ENCODE measurements at regions not wholly inside any gene's neighbourhood (a gene's known extent, or its start where the extent isn't known, plus 50 kb on each side); places are given as distances from the start of the nearest gene placed in this dataset.

DNA sequence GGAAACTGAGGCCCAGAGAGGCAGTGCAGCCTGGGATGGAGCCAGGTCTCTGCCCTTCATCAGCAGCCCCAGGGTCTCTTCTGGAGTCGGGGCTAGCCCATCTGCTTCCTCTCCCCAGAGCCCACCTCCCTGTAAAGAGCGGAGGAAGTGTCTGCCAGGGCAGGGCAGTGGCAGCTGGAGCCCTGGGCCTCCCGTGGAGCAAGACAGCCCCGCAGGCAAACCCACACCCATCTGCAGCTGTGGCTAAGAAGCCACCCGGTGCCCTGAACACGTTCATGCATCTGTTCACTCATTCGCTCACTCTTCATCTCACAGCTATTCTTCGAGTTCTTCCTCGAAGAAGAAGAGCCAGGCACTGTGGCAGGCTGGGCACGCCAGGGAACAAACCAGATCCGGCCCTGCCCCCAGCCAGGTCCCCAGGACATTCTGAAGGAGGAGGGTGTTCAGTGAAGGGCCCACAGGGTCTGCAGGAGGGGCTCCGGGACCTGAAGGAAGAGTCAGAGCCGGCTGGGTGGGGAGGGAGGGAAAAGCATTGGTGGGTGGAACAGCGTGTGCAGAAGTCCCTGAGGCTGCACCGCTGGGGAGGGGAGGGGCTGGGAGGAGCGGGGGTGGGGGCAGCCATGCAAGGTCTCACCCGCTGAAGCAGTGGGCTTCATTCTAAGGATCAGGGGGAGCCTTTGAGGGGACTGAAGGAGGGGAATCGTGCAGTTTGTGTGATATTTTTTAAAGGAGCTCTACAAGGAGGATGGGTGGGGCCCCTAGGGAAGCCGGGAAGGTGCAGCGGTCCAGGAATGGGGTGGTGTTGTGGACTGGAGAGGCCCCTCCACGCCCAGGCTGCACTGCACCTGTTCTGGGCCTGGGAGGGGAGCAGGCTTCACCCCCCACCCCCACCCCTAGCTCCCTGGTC, 99.1 kb downstream of the UNCX start:
- no CpG with 5 or more reads among the region's 21 CpGs for whole genome bisulfite sequencing (ENCODE audit: extremely low coverage, insufficient coverage, low lambda C conversion rate)
- H2AK5ac ChIP-seq (ENCODE audit: low read length), result no peak overlapping the region
- no peak overlapping the region for H2BK120ac ChIP-seq (ENCODE audit: low read depth, low read length)
- H3K18ac ChIP-seq (ENCODE audit: low read length), result no peak overlapping the region
- H3K4ac ChIP-seq (ENCODE audit: low read depth, low read length), result no peak overlapping the region
- H3K4me1 ChIP-seq (ENCODE audit: control insufficient read depth, low read depth, low read length), result no peaks in the 10 kb centered on the region
- H4K8ac ChIP-seq (ENCODE audit: low read depth, low read length), result no peak overlapping the region
- DNase-seq, result no peak
- H4K5ac ChIP-seq (ENCODE audit: low read length), result no peak overlapping the region
- H3K56ac ChIP-seq (ENCODE audit: low read length), result no peak overlapping the region
- H3K79me1 ChIP-seq (ENCODE audit: low read length), result no peaks in the 10 kb centered on the region
- no peak overlapping the region for H2BK15ac ChIP-seq (replicated peaks; ENCODE audit: low read depth)
- H3K36me3 ChIP-seq (ENCODE audit: control insufficient read depth, insufficient read depth, low read length), result no peaks in the 10 kb centered on the region
- no peak overlapping the region for H3K27ac ChIP-seq (ENCODE audit: low read depth, low read length)
- no peak overlapping the region for H3K9ac ChIP-seq (ENCODE audit: low read length)
- no peak overlapping the region for H3K23ac ChIP-seq (ENCODE audit: low read length)
- H3K4me3 ChIP-seq (ENCODE audit: low read length), result no peak overlapping the region
- no peaks in the 10 kb centered on the region for H3K79me2 ChIP-seq (ENCODE audit: control insufficient read depth, insufficient read depth, low read length)
- no peak overlapping the region for H3K4me2 ChIP-seq (ENCODE audit: low read length)
- no peaks in the 10 kb centered on the region for H3K27me3 ChIP-seq (ENCODE audit: insufficient read depth, low read length, poor library complexity)
- no peak overlapping the region for H2BK5ac ChIP-seq (ENCODE audit: low read length)

DNA sequence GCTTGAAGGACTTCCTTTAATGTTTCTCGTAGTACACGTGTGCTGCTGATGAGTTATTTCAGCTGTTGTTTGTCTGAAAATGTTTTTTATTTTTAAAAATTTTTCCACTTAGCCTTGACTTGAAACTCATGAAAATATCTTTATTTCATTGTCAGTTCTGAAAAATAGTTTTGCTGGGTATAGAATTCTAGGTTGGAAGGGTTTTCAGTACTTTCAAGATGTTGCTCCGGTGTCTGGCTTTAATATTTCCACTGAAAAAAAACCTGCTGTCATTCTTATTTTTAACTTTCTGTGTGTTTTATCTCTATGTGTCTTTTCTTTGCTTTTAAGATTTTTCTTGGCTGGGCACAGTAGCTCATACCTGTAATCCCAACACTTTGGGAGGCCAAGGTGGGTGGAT, 103.8 kb downstream of the UNCX start:
- no peaks in the 10 kb centered on the region for H3K79me1 ChIP-seq (ENCODE audit: low read length)
- H3K23ac ChIP-seq (ENCODE audit: low read length), result no peak overlapping the region
- no peaks in the 10 kb centered on the region for H3K36me3 ChIP-seq (ENCODE audit: control insufficient read depth, insufficient read depth, low read length)
- no peak overlapping the region for H3K4ac ChIP-seq (ENCODE audit: low read depth, low read length)
- DNase-seq, result no peak
- H3K9ac ChIP-seq (ENCODE audit: low read length), result no peak overlapping the region
- H3K18ac ChIP-seq (ENCODE audit: low read length), result no peak overlapping the region
- no peak overlapping the region for H2AK5ac ChIP-seq (ENCODE audit: low read length)
- H3K27me3 ChIP-seq (ENCODE audit: insufficient read depth, low read length, poor library complexity), result no peaks in the 10 kb centered on the region
- WGBS (ENCODE audit: extremely low coverage, insufficient coverage, low lambda C conversion rate), result no CpG with 5 or more reads among the region's 3 CpGs
- H3K79me2 ChIP-seq (ENCODE audit: control insufficient read depth, insufficient read depth, low read length), result no peaks in the 10 kb centered on the region
- no peak overlapping the region for H4K5ac ChIP-seq (ENCODE audit: low read length)
- H4K8ac ChIP-seq (ENCODE audit: low read depth, low read length), result no peak overlapping the region
- H3K4me1 ChIP-seq (ENCODE audit: control insufficient read depth, low read depth, low read length), result no peaks in the 10 kb centered on the region
- H2BK5ac ChIP-seq (ENCODE audit: low read length), result no peak overlapping the region
- no peak overlapping the region for H3K4me3 ChIP-seq (ENCODE audit: low read length)
- H3K27ac ChIP-seq (ENCODE audit: low read depth, low read length), result no peak overlapping the region
- no peak overlapping the region for H3K56ac ChIP-seq (ENCODE audit: low read length)
- H2BK120ac ChIP-seq (ENCODE audit: low read depth, low read length), result no peak overlapping the region
- H3K4me2 ChIP-seq (ENCODE audit: low read length), result no peak overlapping the region
- no peak overlapping the region for H2BK15ac ChIP-seq (replicated peaks; ENCODE audit: low read depth)

DNA sequence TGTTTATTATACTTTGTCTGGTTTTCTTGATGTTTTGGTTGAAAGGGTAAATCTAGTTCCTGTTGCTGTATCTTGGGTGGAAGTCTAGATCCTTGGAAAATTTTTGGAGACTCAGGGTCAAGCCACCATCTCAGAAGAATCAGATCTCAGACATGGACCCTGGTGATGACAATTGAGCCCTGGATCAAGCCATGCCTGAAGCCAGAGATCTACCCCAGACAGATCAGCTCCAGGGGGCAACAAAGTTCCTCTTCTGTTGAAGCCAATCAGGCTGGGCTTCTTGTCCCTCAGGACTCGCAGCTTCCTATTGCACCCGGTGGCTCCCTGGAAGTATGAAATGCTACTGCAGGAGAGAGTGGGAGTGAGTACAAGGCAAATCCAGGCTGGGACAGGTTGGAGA, 106.9 kb downstream of the UNCX start:
- H3K23ac ChIP-seq (ENCODE audit: low read length), result no peak overlapping the region
- H3K27me3 ChIP-seq (ENCODE audit: insufficient read depth, low read length, poor library complexity), result no peaks in the 10 kb centered on the region
- no peak overlapping the region for H3K4ac ChIP-seq (ENCODE audit: low read depth, low read length)
- no CpG with 5 or more reads among the region's 2 CpGs for WGBS (ENCODE audit: extremely low coverage, insufficient coverage, low lambda C conversion rate)
- H3K79me1 ChIP-seq (ENCODE audit: low read length), result no peaks in the 10 kb centered on the region
- no peaks in the 10 kb centered on the region for H3K79me2 ChIP-seq (ENCODE audit: control insufficient read depth, insufficient read depth, low read length)
- H3K18ac ChIP-seq (ENCODE audit: low read length), result no peak overlapping the region
- no peak overlapping the region for H4K5ac ChIP-seq (ENCODE audit: low read length)
- DNase-seq, result no peak
- no peaks in the 10 kb centered on the region for H3K4me1 ChIP-seq (ENCODE audit: control insufficient read depth, low read depth, low read length)
- no peak overlapping the region for H2BK15ac ChIP-seq (replicated peaks; ENCODE audit: low read depth)
- H3K36me3 ChIP-seq (ENCODE audit: control insufficient read depth, insufficient read depth, low read length), result no peaks in the 10 kb centered on the region
- no peak overlapping the region for H2AK5ac ChIP-seq (ENCODE audit: low read length)
- no peak overlapping the region for H3K9ac ChIP-seq (ENCODE audit: low read length)
- no peak overlapping the region for H2BK5ac ChIP-seq (ENCODE audit: low read length)
- H3K4me3 ChIP-seq (ENCODE audit: low read length), result no peak overlapping the region
- no peak overlapping the region for H3K56ac ChIP-seq (ENCODE audit: low read length)
- H3K27ac ChIP-seq (ENCODE audit: low read depth, low read length), result no peak overlapping the region
- no peak overlapping the region for H4K8ac ChIP-seq (ENCODE audit: low read depth, low read length)
- no peak overlapping the region for H2BK120ac ChIP-seq (ENCODE audit: low read depth, low read length)
- no peak overlapping the region for H3K4me2 ChIP-seq (ENCODE audit: low read length)

DNA sequence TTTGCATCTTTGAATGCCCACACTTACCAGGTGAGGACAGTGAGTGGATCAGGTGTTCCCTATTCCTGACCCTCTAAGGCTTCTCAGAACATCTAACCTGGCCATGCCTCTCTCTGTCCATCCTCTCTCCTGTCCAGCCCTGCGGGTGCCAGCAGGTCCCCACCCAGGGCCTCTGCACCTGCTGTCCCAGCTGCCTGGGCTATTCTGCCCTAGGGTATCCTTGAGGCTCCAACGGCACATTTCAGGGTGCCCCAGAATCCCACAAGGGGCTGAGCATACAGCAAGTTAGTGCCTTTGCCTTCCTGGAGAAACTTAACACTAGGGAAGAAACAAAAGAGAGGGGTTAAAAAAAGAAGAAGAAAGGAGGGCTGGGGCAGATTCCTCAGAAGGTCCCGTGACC, 107.4 kb downstream of the UNCX start:
- Histone ChIP-seq H2BK120ac (ENCODE audit: low read depth, low read length) (no peak overlapping the region), H3K27ac (ENCODE audit: low read depth, low read length) (no peak overlapping the region), H3K4me3 (ENCODE audit: low read length) (no peak overlapping the region), H4K8ac (ENCODE audit: low read depth, low read length) (no peak overlapping the region), H3K4ac (ENCODE audit: low read depth, low read length) (no peak overlapping the region), H3K79me2 (ENCODE audit: control insufficient read depth, insufficient read depth, low read length) (no peaks in the 10 kb centered on the region), H3K36me3 (ENCODE audit: control insufficient read depth, insufficient read depth, low read length) (no peaks in the 10 kb centered on the region), H3K4me2 (ENCODE audit: low read length) (no peak overlapping the region), H3K9ac (ENCODE audit: low read length) (no peak overlapping the region), H3K23ac (ENCODE audit: low read length) (no peak overlapping the region), H4K5ac (ENCODE audit: low read length) (no peak overlapping the region), H3K27me3 (ENCODE audit: insufficient read depth, low read length, poor library complexity) (no peaks in the 10 kb centered on the region), H3K4me1 (ENCODE audit: control insufficient read depth, low read depth, low read length) (no peaks in the 10 kb centered on the region), H2BK15ac (replicated peaks; ENCODE audit: low read depth) (no peak overlapping the region), H2AK5ac (ENCODE audit: low read length) (no peak overlapping the region), H3K79me1 (ENCODE audit: low read length) (no peaks in the 10 kb centered on the region), H2BK5ac (ENCODE audit: low read length) (no peak overlapping the region), H3K18ac (ENCODE audit: low read length) (no peak overlapping the region), H3K56ac (ENCODE audit: low read length) (no peak overlapping the region)
- DNase-seq, result no peak
- no CpG with 5 or more reads among the region's 3 CpGs for WGBS (ENCODE audit: extremely low coverage, insufficient coverage, low lambda C conversion rate)

DNA sequence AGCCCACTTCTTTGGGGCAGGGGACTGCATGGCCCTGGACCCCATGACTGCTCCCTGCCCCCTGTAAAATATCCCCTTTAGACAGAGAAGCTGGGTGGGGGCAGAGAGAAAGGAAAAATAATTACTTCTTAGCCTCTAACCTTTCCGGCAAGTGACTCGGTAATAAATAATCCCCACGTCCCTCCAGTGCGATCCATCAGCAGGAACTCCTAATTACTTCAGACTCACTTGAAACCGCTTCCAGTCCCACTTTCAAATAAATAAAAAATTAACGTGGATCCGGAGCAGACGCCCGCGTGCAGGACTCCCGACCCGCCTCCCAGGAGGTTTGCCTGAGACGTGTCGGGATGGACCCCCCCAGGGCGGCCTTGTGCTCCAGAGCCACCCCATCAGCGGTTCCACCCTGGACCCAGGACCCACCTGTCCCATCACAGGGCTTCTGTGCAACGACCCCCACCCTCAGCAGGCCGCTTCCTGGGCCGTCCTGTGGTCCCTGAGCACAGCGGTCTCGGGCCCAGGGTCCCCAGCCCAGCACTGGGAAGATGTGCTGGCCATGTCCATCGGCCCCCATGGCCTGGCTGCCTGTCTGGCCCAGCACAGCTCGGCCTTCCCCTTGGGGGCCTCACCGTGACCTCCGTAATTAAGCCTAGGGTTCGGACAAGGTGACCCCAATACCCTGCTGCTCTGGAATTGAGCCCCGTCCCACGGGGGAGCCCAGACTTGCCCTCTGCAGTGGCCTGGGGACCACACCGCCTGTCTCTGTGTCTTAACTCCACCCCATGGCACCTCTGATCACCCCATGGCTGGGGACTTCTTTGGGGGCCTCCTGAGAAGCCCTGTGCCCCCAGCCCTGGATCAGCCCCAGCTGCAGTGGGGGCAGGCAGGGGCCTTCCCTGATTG, 108.0 kb downstream of the UNCX start:
- H2BK120ac ChIP-seq (ENCODE audit: low read depth, low read length), result no peak overlapping the region
- no peak for DNase-seq

More for the DNA sequence above, 108.0 kb downstream of the UNCX start:
- H3K27me3 ChIP-seq (ENCODE audit: insufficient read depth, low read length, poor library complexity), result no peaks in the 10 kb centered on the region
- no peak overlapping the region for H3K4me2 ChIP-seq (ENCODE audit: low read length)
- H3K79me1 ChIP-seq (ENCODE audit: low read length), result no peaks in the 10 kb centered on the region
- H3K9ac ChIP-seq (ENCODE audit: low read length), result no peak overlapping the region
- no CpG with 5 or more reads among the region's 29 CpGs for WGBS (ENCODE audit: extremely low coverage, insufficient coverage, low lambda C conversion rate)
- no peaks in the 10 kb centered on the region for H3K36me3 ChIP-seq (ENCODE audit: control insufficient read depth, insufficient read depth, low read length)
- no peak overlapping the region for H3K4ac ChIP-seq (ENCODE audit: low read depth, low read length)
- H3K56ac ChIP-seq (ENCODE audit: low read length), result no peak overlapping the region
- H2BK5ac ChIP-seq (ENCODE audit: low read length), result no peak overlapping the region
- H3K4me3 ChIP-seq (ENCODE audit: low read length), result no peak overlapping the region
- no peak overlapping the region for H3K18ac ChIP-seq (ENCODE audit: low read length)
- H2BK15ac ChIP-seq (replicated peaks; ENCODE audit: low read depth), result no peak overlapping the region
- no peak overlapping the region for H4K5ac ChIP-seq (ENCODE audit: low read length)
- H4K8ac ChIP-seq (ENCODE audit: low read depth, low read length), result no peak overlapping the region
- no peaks in the 10 kb centered on the region for H3K79me2 ChIP-seq (ENCODE audit: control insufficient read depth, insufficient read depth, low read length)
- no peak overlapping the region for H2AK5ac ChIP-seq (ENCODE audit: low read length)
- no peaks in the 10 kb centered on the region for H3K4me1 ChIP-seq (ENCODE audit: control insufficient read depth, low read depth, low read length)
- no peak overlapping the region for H3K27ac ChIP-seq (ENCODE audit: low read depth, low read length)
- H3K23ac ChIP-seq (ENCODE audit: low read length), result no peak overlapping the region

Measured in mesendoderm (in vitro differentiated cells).